KMS-11 (cell line): ENCODE measurements at regions not wholly inside any gene's neighbourhood (a gene's known extent, or its start where the extent isn't known, plus 50 kb on each side); places are given as distances from the start of the nearest gene placed in this dataset.
A peak's percentile ranks its signal among the peaks of the same experiment; 100 is the strongest.

Source experiments
- H2AFZ ChIP-seq: fragments of 200-600 bp; sonication (generic); 2 replicates; pipeline ENCODE4 v1.6.1; 2016; ENCODE audit warnings: antibody characterized with exemption, mixed run types, low read depth
- H3K27ac ChIP-seq: fragments of 200-600 bp; sonication (generic); 2 replicates; pipeline ENCODE4 v1.6.1; 2016; ENCODE audit warnings: mild to moderate bottlenecking, mixed run types
- H3K27me3 ChIP-seq: fragments of 200-600 bp; sonication (generic); 2 replicates; pipeline ENCODE4 v1.6.1; 2017; ENCODE audit warnings: mild to moderate bottlenecking, low read depth, mixed run types, moderate library complexity; ENCODE audit not compliant: insufficient read depth
- H3K36me3 ChIP-seq: fragments of 200-600 bp; sonication (generic); 2 replicates; pipeline ENCODE4 v1.6.1; 2017; ENCODE audit warnings: mild to moderate bottlenecking, mixed run types; ENCODE audit not compliant: insufficient read depth
- H3K4me1 ChIP-seq: fragments of 200-600 bp; sonication (generic); 2 replicates; pipeline ENCODE4 v1.6.1; 2016; ENCODE audit warnings: mild to moderate bottlenecking, low read depth, mixed run types; ENCODE audit not compliant: poor library complexity, severe bottlenecking
- H3K4me2 ChIP-seq: fragments of 200-600 bp; sonication (generic); 2 replicates; pipeline ENCODE4 v1.7.0; 2016; ENCODE audit warnings: mild to moderate bottlenecking, mixed run types
- H3K4me3 ChIP-seq: fragments of 200-600 bp; sonication (generic); IDR thresholded peaks from 2 replicates; pipeline ENCODE4 v1.6.1; 2017; ENCODE audit warnings: low read depth, low read length, mixed read lengths; ENCODE audit not compliant: insufficient read depth
- H3K79me2 ChIP-seq: fragments of 200-600 bp; sonication (generic); 2 replicates; pipeline ENCODE4 v1.6.1; 2016; ENCODE audit warnings: low read depth, mixed run types; ENCODE audit not compliant: insufficient read depth
- H3K9ac ChIP-seq: fragments of 200-600 bp; sonication (generic); 2 replicates; pipeline ENCODE4 v1.6.1; 2016; ENCODE audit warnings: mild to moderate bottlenecking, mixed run types
- H4K20me1 ChIP-seq: fragments of 200-600 bp; sonication (generic); 2 replicates; pipeline ENCODE4 v1.6.1; 2016; ENCODE audit warnings: mild to moderate bottlenecking, mixed run types; ENCODE audit not compliant: insufficient read depth
- CTCF ChIP-seq: fragments of 200-600 bp; sonication (generic); conservative IDR thresholded peaks from 2 replicates; pipeline ENCODE4 v1.6.1; 2017; ENCODE audit warnings: low read depth, mild to moderate bottlenecking, antibody characterized with exemption, low read length, moderate library complexity, mixed read lengths

GRCh38 chr12:19737019-19737418, 297.7 kb downstream of the AEBP2 start:
- H4K20me1 ChIP-seq: no peaks in the 10 kb centered on the region
- no peak overlapping the region for H3K4me3 ChIP-seq
- H3K4me1 ChIP-seq: no peaks in the 10 kb centered on the region
- no peaks in the 10 kb centered on the region for H3K27me3 ChIP-seq
- no peaks in the 10 kb centered on the region for H3K79me2 ChIP-seq
- no peak for TF ChIP-seq CTCF
- no peaks in the 10 kb centered on the region for H3K36me3 ChIP-seq
- H3K4me2 ChIP-seq: no peak overlapping the region
- H3K9ac ChIP-seq: no peak overlapping the region
- H2AFZ ChIP-seq: no peak overlapping the region
- H3K27ac ChIP-seq: no peak overlapping the region

GRCh38 chr12:19739195-19739776, 300.0 kb downstream of the AEBP2 start:
- H3K27me3 ChIP-seq: no peaks in the 10 kb centered on the region
- no peaks in the 10 kb centered on the region for H4K20me1 ChIP-seq
- no peak overlapping the region for H3K9ac ChIP-seq
- no peak overlapping the region for H3K27ac ChIP-seq
- H3K4me2 ChIP-seq: no peak overlapping the region
- TF ChIP-seq CTCF: peak; percentile 67
- no peaks in the 10 kb centered on the region for H3K36me3 ChIP-seq
- H2AFZ ChIP-seq: no peak overlapping the region
- H3K79me2 ChIP-seq: no peaks in the 10 kb centered on the region
- H3K4me3 ChIP-seq: no peak overlapping the region
- no peaks in the 10 kb centered on the region for H3K4me1 ChIP-seq

GRCh38 chr12:19740472-19741131, 301.3 kb downstream of the AEBP2 start:
- Histone ChIP-seq H3K4me2 (no peak overlapping the region), H3K79me2 (no peaks in the 10 kb centered on the region)
- no peak for TF ChIP-seq CTCF

GRCh38 chr12:19741132-19741489, 301.8 kb downstream of the AEBP2 start:
- Histone ChIP-seq H2AFZ (no peak overlapping the region), H3K9ac (no peak overlapping the region), H4K20me1 (no peaks in the 10 kb centered on the region), H3K4me2 (no peak overlapping the region), H3K4me1 (no peaks in the 10 kb centered on the region), H3K4me3 (no peak overlapping the region), H3K36me3 (no peaks in the 10 kb centered on the region), H3K79me2 (no peaks in the 10 kb centered on the region), H3K27me3 (no peaks in the 10 kb centered on the region), H3K27ac (no peak overlapping the region)
- TF ChIP-seq CTCF: no peak

More at GRCh38 chr12:19740472-19741131, 301.3 kb downstream of the AEBP2 start:
- no peaks in the 10 kb centered on the region for H3K36me3 ChIP-seq
- H3K4me1 ChIP-seq: no peaks in the 10 kb centered on the region
- H3K4me3 ChIP-seq: no peak overlapping the region
- H2AFZ ChIP-seq: no peak overlapping the region
- no peaks in the 10 kb centered on the region for H3K27me3 ChIP-seq
- no peaks in the 10 kb centered on the region for H4K20me1 ChIP-seq
- H3K9ac ChIP-seq: no peak overlapping the region
- no peak overlapping the region for H3K27ac ChIP-seq
